ENCODE measurements at regions not wholly inside any gene's neighbourhood (a gene's known extent, or its start where the extent isn't known, plus 50 kb on each side); places are given as distances from the start of the nearest gene placed in this dataset.

GRCh38 chr5:18702821-18703220 is 1068.6 kb downstream of the TAF11L14 start:
- Histone ChIP-seq H3K9me3 (ENCODE audit: control insufficient read depth, insufficient read depth, low read depth, low read length) (no peaks in the 10 kb centered on the region), H3K27ac (ENCODE audit: extremely low read depth, low read depth, low read length) (no peak overlapping the region), H3K4me3 (ENCODE audit: low read depth, low read length) (no peak overlapping the region), H3K36me3 (ENCODE audit: control insufficient read depth in 2 of 2, insufficient read depth in 1 of 2, low read length in 2 of 2) (no peaks in the 10 kb centered on the region), H3K4me1 (ENCODE audit: control insufficient read depth, insufficient read depth, low read length) (no peaks in the 10 kb centered on the region)
- ChIA-PET POLR2A (no interaction called here), CTCF (interaction anchor here (0.9 to 1.2 kb wide), 2 partner anchors 10 to 237 kb away, joined by 4 read pairs; no protein-coding TSS in a partner anchor)
- TF ChIP-seq ZNF302 (tag by site-specific recombination; IDR thresholded peaks at IDR 0.05; ENCODE audit: low read depth) (no peak), ZNF658 (tag by site-specific recombination; IDR thresholded peaks at IDR 0.05) (no peak), MEIS1 (CRISPR knock-in tag; IDR thresholded peaks at IDR 0.05; ENCODE audit: borderline replicate concordance) (no peak), ZNF169 (tag by site-specific recombination; IDR thresholded peaks at IDR 0.05) (no peak), ZNF416 (tag by site-specific recombination; IDR thresholded peaks at IDR 0.05) (no peak), AEBP2 (tag by site-specific recombination; IDR thresholded peaks at IDR 0.05; ENCODE audit: borderline replicate concordance) (no peak)
- TF ChIP-seq, protein P1, sequence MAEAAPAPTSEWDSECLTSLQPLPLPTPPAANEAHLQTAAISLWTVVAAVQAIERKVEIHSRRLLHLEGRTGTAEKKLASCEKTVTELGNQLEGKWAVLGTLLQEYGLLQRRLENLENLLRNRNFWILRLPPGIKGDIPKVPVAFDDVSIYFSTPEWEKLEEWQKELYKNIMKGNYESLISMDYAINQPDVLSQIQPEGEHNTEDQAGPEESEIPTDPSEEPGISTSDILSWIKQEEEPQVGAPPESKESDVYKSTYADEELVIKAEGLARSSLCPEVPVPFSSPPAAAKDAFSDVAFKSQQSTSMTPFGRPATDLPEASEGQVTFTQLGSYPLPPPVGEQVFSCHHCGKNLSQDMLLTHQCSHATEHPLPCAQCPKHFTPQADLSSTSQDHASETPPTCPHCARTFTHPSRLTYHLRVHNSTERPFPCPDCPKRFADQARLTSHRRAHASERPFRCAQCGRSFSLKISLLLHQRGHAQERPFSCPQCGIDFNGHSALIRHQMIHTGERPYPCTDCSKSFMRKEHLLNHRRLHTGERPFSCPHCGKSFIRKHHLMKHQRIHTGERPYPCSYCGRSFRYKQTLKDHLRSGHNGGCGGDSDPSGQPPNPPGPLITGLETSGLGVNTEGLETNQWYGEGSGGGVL (tag by site-specific recombination; IDR thresholded peaks at IDR 0.05), result no peak
- TF ChIP-seq, protein P2, sequence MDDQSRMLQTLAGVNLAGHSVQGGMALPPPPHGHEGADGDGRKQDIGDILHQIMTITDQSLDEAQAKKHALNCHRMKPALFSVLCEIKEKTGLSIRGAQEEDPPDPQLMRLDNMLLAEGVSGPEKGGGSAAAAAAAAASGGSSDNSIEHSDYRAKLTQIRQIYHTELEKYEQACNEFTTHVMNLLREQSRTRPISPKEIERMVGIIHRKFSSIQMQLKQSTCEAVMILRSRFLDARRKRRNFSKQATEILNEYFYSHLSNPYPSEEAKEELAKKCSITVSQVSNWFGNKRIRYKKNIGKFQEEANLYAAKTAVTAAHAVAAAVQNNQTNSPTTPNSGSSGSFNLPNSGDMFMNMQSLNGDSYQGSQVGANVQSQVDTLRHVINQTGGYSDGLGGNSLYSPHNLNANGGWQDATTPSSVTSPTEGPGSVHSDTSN (CRISPR knock-in tag; IDR thresholded peaks at IDR 0.05), result no peak

DNA sequence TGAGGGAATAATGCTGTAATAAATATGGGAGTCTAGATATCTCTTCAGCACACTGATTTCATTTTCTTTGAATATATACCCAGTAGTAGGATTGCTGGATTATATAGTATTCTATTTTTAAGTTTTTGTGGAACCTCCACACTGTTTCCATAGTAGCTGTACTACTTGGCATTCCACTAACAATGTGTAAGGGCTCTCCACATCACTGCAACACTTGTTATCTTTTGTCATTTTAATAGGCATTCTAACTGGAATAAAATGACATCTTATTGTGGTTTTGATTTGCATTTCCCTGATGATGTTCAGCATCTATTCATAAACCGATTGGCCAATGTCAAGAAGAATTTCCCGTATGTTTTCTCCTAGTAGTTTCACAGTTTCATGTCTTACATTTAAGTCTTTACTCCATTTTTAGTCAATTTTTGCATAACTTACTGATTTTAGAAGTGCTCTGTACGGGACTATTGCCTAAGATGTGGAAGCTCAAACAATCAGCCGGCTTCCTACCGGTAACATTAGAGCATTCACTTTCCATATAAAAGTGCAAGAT is 1078.8 kb downstream of the TAF11L14 start:
- Histone ChIP-seq H3K9me3 (ENCODE audit: control insufficient read depth, insufficient read depth, low read depth, low read length) (no peaks in the 10 kb centered on the region), H3K27ac (ENCODE audit: extremely low read depth, low read depth, low read length) (no peak overlapping the region), H3K4me3 (ENCODE audit: low read depth, low read length) (no peak overlapping the region), H3K4me1 (ENCODE audit: control insufficient read depth, insufficient read depth, low read length) (no peaks in the 10 kb centered on the region), H3K36me3 (ENCODE audit: control insufficient read depth in 2 of 2, insufficient read depth in 1 of 2, low read length in 2 of 2) (no peaks in the 10 kb centered on the region)
- ChIA-PET CTCF (interaction anchor here (1.7 kb wide), 1 partner anchor 10 kb away, joined by 4 read pairs; no protein-coding TSS in a partner anchor), POLR2A (no interaction called here)
- TF ChIP-seq ZNF544 (tag by site-specific recombination; IDR thresholded peaks at IDR 0.05) (no peak), ZNF366 (tag by site-specific recombination; conservative IDR thresholded peaks at IDR 0.05) (no peak), ZNF280D (tag by site-specific recombination; IDR thresholded peaks at IDR 0.05) (no peak), ZNF19 (tag by site-specific recombination; IDR thresholded peaks at IDR 0.05; ENCODE audit: low read depth) (no peak), ZNF530 (tag by site-specific recombination; IDR thresholded peaks at IDR 0.05; ENCODE audit: low read depth) (no peak), TCF7L2 (IDR thresholded peaks at IDR 0.05; ENCODE audit: borderline replicate concordance, low read depth, low read length) (no peak), ZEB2 (tag by site-specific recombination; IDR thresholded peaks at IDR 0.05) (no peak), ZNF677 (tag by site-specific recombination; IDR thresholded peaks at IDR 0.05) (no peak), GLI4 (tag by site-specific recombination; IDR thresholded peaks at IDR 0.05) (no peak), ZNF654 (tag by site-specific recombination; IDR thresholded peaks at IDR 0.05; ENCODE audit: low read depth) (no peak), ZNF157 (tag by site-specific recombination; IDR thresholded peaks at IDR 0.05) (no peak), SP3 (tag by site-specific recombination; IDR thresholded peaks at IDR 0.05) (no peak), ZNF132 (tag by site-specific recombination; IDR thresholded peaks at IDR 0.05; ENCODE audit: borderline replicate concordance) (no peak), ZNF311 (tag by site-specific recombination; IDR thresholded peaks at IDR 0.05; ENCODE audit: borderline replicate concordance) (no peak), ZNF24 (tag by site-specific recombination; IDR thresholded peaks at IDR 0.05) (no peak)
- TF ChIP-seq, protein P3, sequence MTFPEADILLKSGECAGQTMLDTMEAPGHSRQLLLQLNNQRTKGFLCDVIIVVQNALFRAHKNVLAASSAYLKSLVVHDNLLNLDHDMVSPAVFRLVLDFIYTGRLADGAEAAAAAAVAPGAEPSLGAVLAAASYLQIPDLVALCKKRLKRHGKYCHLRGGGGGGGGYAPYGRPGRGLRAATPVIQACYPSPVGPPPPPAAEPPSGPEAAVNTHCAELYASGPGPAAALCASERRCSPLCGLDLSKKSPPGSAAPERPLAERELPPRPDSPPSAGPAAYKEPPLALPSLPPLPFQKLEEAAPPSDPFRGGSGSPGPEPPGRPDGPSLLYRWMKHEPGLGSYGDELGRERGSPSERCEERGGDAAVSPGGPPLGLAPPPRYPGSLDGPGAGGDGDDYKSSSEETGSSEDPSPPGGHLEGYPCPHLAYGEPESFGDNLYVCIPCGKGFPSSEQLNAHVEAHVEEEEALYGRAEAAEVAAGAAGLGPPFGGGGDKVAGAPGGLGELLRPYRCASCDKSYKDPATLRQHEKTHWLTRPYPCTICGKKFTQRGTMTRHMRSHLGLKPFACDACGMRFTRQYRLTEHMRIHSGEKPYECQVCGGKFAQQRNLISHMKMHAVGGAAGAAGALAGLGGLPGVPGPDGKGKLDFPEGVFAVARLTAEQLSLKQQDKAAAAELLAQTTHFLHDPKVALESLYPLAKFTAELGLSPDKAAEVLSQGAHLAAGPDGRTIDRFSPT (tag by site-specific recombination; IDR thresholded peaks at IDR 0.05), result no peak

Measured in HEK293 (cell line).